ENCODE measurements at regions not wholly inside any gene's neighbourhood (a gene's known extent, or its start where the extent isn't known, plus 50 kb on each side); places are given as distances from the start of the nearest gene placed in this dataset.

GRCh38 chr18:76679945-76680344, 142.4 kb upstream of the ZNF236 start:
- DNase-seq: peak; percentile 48

DNA sequence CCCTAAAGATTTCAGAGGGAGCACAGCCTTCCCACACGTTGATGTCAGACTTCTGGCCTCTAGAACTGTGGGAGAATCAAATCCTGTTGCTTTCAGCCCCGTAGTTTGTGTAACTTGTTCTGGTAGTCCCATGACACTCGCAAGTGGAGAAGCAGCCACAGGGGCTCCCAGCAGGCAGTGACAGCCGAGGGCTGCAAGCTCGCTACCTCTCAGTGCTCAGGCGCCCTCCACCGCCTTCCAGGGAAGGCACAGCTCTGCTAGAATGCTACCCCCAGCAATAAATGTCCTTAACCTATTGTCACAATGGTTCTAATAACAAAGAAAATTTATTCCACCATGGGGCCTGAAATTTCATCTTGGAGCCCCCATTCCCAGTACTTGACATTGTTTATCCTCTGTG, 143.1 kb upstream of the ZNF236 start:
- DNase-seq: peak; percentile 78

DNA sequence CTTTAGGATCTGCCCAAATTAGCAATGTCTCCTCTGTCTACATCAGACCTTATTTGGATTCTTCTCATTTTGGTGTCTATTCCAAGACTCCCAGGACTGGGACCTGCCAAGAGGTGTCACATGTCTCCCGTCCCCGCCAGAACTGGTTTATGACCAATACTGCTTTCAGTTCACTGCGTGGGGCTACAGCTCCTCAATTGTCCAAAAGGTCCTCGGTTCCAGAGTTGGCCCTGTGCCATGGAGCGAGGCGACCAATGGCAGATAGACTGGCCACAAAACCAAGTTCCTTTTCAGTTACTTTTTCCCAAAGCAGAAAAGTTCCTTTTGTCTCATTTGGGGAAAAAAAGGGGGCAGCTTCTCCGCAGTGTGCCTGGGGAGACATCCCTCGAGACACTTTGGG, 144.1 kb upstream of the ZNF236 start:
- no peak for DNase-seq

DNA sequence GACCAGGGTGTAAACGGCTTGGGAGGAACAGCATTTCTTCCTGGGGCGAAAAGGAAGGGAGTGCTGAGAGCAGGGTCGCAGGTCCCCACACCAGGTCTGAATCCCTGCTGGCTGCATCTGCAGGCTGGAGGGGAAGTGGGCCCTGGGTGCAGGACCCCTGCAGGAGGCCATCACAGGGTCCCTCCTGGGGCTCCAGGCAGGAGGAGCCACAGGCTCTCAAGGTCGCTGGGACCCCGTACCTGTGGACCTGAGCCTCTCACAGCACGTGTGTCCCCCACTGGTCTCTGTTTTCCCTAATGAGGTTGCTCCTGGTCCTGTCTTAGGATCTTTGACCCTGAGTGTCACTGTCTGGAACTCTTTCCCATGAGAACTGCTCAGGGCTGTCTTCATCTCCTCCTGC, 147.8 kb upstream of the ZNF236 start:
- no peak for DNase-seq

DNA sequence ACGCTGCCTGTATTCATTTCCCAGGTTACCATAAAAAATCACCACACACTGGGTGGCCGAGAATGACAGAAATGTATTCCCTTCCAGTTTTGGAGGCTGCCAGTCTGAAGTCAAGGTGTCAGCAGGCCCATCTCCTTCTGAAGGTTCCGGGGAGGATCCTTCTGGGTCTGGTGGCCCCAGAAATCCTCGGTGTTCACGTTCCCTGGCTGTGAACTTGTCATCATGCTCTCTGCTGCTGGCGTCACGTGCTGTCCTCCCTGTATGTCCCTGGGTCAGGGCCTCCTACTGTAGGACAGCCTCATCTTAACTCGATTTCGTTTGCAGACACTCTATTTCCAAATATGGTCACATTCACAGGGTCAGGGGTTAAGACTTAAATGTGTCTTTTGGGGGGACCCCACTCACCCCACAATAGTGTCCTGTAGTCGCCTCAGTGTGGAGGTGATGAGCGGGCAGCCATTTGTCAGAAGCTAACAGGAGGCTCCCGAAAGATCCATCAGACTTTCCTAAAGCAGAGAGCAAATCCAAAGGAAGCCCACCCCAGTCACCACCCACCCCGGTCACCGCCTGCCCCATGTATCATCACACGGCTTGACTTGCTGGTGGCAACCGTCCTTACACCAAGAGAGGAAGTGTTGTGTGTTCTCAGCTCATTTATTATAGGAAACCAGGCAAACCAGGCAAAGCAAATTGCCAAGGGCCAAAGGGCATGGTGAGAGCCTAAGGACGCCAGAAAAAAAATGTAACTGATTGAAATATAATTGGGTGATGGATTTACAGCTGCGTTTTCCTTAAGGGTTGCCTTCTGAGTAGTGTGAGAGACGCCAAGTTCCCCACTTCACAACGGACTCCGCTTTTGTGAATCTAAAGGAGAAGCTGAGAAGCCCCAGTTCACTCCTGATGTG, 148.8 kb upstream of the ZNF236 start:
- DNase-seq: no peak

- DNase-seq: no peak
Observed at GRCh38 chr18:76672627-76673026, 149.7 kb upstream of the ZNF236 start.

DNA sequence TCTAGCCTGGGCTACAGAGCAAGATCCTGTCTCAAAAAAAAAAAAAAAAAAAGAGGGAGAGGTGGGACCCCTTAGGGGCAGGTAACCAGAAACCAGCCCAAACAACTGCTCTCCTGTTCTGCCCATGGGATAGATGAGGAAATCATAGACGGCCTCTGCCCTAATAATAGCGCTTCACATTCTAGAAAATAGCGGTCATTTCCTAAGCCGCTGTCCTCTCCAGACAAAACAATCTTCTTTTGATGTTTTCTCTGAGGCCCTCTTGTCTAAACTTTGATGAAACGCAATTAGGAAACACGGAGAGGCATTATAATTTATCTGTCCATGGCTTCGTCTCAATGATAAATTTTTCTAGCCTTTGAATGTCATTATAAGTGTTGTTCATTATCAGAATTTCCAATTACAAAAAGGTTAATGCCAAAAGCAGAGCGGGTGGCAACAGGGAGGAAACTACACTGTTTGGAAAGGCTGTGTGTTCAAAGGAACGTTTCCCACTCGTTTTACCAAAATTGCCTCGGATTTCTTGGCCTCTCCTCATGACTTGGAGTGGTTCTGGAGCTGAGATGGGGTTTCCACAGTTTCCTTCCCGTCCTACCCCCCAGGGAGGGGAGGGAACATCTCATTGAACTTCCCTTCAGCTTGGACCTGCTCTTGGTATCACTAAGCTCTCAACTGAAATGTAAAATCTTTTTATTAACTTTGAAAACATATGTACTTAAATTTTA, 151.6 kb upstream of the ZNF236 start:
- DNase-seq: no peak

DNA sequence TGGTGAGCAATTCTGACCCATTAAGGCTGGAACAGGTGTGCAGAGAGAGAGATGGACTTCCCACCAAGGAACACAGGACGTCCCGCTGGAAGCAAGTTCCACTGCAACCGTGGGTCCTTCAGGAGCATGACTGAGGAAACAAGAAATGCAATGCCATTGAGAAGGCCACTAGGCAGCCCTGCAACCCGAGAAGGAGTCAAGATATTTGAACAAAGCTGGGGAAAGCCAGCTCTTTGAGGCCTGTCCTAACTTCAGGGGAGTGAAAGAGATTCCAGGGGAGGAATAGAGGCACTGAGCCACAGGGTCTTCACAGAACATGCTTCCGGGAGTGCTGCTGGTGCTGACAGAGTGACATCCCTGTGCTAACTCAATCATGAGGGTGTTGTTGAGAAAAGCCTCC, 153.8 kb upstream of the ZNF236 start:
- no peak for DNase-seq

DNA sequence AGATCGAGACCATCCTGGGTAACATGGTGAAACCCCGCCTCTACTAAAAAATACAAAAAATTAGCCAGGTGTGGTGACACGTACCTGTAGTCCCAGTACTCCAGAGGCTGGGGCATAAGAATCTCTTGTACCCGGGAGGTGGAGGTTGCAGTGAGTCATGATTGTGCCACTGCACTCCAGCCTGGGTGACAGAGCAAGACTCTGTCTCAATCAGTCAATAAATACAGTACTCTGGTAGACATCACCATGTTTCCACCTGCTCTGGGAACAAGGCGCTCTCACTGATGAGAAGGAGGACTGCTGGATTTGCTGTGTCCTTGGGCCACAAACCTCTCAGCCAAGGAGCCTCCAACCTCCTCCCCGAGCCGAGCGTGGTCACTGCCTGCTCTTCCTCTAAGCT, 154.2 kb upstream of the ZNF236 start:
- DNase-seq: no peak

- DNase-seq: no peak
Observed at GRCh38 chr18:76667603-76668002, 154.8 kb upstream of the ZNF236 start.

GRCh38 chr18:76662626-76663025, 159.7 kb upstream of the ZNF236 start:
- no peak for DNase-seq

DNA sequence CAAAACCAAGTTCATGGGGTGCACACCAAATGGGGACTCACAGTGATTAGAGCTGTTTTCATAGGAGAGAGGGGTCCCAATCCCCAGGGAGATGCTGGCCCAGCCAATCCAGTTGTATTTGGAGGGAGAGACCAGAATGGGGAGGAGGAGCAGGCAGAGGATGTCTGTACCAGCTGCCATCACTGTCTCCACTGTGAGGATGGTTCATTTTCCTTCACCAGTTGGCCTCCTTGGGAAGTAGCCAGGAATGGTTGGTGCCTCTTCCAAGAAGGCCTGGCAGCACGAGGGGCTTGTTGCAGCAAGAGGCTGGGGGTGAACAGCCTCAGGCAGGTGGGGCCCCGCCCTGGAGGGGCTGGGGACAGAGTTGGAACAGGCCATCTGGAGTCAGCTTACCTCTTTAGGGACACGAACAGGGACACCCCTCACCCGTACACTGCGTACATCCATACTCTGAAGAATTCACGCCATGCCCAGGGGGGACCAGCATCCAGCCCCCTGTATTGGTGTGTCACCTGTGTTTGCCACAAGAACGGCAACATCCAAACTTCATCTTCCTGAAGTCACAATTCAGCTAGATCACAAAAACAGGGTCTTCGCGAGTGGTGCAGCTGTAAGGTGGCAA, 161.7 kb upstream of the ZNF236 start:
- no peak for DNase-seq

DNA sequence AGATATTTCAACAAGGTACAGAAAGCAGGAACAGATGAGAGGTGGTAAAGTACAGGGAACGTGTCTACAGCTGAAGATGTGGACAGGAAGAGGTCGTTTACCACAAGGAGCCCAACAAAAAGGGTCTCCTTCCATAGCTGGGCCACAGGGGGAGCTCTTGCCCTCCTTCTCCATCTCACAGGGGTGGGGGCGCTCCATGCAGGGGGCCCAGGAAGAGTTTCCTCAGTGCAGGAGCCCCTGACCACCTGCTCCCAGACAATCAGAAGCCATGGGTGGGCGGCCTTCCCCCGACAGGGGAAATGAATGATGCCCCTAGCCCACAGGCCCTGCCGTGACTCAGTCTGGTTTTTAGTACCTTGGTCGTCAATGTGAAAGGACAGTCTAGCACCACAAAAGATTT, 163.6 kb upstream of the ZNF516 start:
- no peak for DNase-seq

DNA sequence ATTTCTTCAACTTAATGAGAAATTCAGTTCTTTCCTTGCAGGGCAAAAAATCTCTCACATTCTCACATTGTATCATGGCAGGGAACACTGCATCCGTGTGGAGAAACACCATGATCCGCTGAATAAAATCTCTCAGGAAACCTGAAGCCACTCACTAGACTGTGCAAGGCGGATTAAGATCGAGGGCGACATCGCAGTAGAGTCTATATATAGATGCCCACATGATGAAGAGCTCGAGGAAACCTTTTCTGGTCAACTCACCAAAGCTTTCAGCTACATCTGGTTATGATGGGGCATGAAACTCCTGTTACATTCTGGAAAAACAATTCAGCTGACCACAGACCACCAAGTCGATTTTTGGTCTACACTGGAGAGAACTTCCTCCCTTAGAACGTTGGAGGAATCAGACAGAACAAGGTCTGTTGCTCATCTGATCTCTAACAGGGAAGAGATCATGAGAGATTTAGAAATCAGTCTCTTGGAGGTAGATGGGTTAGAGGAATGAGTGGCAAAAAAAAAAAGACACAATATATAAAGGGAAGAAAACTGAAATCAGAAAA, 162.9 kb upstream of the ZNF516 start:
- no peak for DNase-seq

- no peak for DNase-seq
Observed at GRCh38 chr18:76656925-76657827, 162.1 kb upstream of the ZNF516 start.

DNA sequence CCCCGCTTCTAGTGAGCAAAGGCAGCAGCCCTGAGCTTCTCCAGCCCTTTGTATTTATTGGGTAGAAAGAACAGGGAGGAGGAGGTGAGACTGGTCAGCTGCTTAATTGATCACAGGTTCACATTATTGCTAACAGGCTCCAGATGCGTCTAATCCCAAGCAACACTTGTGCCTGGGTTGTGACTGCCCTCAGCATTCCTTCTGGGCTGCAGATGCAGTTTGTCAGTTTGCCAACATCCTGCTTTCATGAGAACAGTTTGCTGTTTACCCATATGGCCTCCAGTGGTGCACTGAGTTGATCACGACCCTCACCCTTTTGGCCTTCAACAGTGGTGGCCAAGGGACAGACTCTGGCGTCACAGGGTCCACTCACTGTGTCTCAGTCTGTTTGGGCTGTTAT, 159.5 kb upstream of the ZNF516 start:
- no peak for DNase-seq

DNA sequence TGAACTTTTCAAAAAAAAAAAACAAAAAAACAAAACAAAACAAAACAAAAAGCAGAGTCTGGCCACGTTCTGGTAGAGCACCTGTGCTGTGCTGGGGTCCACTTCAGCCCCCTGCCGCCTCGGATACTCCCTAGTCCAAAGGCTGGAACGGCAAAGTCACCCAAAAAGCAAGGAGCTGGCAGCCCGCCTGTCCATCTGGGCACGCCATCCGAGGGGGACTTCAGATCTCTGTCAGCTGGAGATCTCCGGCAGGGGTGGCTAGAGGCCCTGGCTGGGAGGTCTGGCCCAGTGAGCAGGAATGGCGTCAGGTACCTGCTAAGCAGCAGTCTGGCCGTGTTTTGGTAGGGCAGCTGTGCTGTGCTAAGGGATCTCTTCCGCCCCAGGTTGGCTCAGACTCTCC, 152.3 kb upstream of the ZNF516 start:
- no peak for DNase-seq

GRCh38 chr18:76644580-76644979, 149.5 kb upstream of the ZNF516 start:
- no peak for DNase-seq

DNA sequence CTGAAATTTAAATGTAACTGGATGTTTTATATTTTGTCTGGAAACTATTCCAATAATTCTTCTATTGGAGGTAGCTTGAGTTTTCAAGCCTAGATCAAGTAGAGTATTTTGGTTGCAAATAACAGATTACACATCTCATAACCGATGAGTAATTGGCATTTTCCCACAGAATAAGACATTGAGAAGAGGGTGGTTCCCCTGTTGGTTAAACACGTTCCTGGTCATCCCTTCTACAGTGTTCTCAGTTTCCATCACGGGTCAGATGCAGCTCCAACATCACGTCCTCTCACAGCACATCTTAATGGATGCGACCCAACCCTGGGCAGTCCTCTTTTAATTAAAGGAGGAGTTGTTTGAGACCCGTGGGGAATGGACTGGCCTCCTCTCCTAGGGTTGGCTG, 149.0 kb upstream of the ZNF516 start:
- no peak for DNase-seq

DNA sequence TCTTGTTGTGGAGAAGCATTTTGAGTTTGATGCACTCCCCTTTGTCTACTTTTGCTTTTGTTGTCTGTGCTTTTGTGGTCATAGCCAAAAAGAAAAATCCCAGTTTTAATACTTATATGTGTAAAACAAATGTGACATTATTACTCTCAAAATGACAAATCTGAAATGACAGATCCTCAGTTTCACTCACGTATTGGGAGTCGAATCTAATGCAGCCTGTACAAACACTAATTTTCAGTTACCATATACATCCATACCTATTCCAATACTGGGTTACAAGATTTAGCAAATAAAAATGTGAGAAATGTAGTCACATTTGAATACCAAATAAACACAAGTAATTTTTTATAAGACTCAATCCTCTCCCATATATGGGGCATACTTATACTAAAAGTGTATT, 148.2 kb upstream of the ZNF516 start:
- DNase-seq: no peak

DNA sequence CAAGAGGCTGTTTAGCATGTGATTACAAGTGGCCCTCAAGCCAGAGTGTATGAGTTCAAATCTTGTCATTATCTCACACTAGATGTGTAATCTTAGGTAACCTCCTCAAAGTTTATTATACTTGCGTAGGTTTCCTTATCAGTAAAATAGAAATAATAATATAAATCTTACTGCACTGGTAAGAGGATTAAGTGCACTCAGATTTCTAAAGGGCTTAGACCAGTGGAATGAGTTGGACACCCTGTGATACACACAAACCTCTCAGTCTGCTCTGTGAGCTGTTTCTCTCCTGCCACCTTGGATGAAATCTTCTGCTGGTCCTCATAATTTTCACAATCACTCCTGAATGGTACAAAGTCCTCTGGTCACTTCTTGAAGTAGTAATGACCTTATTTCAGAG, 145.4 kb upstream of the ZNF516 start:
- no peak for DNase-seq

DNA sequence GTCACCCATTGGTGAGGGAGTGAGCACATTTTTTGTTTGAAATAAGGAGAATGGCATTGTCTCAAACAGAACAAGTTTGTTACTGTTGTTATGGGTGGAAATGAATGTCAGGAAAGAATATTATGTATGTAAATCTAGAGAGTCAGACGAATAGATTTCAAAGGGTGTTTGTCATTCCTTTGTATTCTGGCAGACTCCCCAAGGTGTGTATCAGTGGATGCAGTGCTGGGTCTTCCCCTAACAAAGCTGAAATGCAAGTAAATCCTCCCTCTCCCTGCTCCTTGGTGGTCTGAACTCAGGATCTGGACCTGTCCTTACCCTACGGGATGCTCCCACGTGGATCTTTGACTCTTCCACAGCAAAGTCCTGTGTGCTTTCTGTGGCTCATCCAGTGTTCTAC, 139.5 kb upstream of the ZNF516 start:
- no peak for DNase-seq

Data from NCI-H2107 (cell line).